ENCODE measurements at regions not wholly inside any gene's neighbourhood (a gene's known extent, or its start where the extent isn't known, plus 50 kb on each side); places are given as distances from the start of the nearest gene placed in this dataset.

GRCh38 chr17:14489986-14490385 is 189.1 kb downstream of the HS3ST3B1 start:
- TF ChIP-seq CTCF (IDR thresholded peaks at IDR 0.05; ENCODE audit: low read depth, low read length): no peak
- TF ChIP-seq EZH2phosphoT487 (IDR thresholded peaks at IDR 0.05; ENCODE audit: low read depth): no peak
